ENCODE measurements at regions not wholly inside any gene's neighbourhood (a gene's known extent, or its start where the extent isn't known, plus 50 kb on each side); places are given as distances from the start of the nearest gene placed in this dataset.

DNA sequence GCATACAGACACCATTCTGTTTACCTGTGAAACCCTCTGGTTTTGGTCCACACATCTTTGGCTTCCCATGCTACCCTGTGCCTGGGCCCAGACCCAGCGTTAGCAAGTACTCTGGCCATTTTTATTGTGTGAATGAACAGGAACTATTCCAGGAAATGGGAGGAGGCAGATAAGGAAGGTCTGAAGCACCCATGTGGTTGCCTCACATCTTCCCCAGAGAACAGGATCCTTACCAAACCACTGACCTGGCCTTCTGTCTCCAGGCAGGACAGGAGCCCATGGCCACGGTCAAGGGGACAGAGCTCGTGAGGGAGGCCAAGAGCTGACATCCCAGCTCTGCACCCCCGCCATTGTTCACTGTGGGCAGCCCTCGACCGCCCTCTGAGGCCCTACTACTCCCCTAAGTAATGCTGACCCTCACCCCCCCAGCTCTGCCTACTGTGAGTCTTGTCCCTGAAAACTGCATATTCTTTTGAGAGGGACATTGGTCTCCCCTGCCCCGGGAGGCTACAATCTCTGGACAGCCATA is 97.7 kb upstream of the TP53I11 start:
- Histone ChIP-seq H3K18ac (ENCODE audit: low read depth in 1 of 2, low read length in 2 of 2) (peak overlapping the region; percentile 34 to 64), H3K27me3 (ENCODE audit: control insufficient read depth in 1 of 2, insufficient read depth in 1 of 2, low read length in 2 of 2) (peaks cover 0 to 11% of the 10 kb centered on the region in 2 experiments), H3K4me2 (ENCODE audit: low read length, poor library complexity, severe bottlenecking) (no peak overlapping the region), H4K91ac (ENCODE audit: low read length) (peak overlapping the region; percentile 44), H4K8ac (ENCODE audit: low read length) (peak overlapping the region; percentile 35), H2BK12ac (ENCODE audit: low read length in 2 of 2) (peak overlapping the region; percentile 50 to 75), H3K36me3 (ENCODE audit: control insufficient read depth in 1 of 2, insufficient read depth in 2 of 2, low read depth in 1 of 2, low read length in 2 of 2) (no peaks in the 10 kb centered on the region), H3K9ac (ENCODE audit: low read length) (peak overlapping the region; percentile 3), H2BK5ac (ENCODE audit: low read depth, low read length, poor library complexity, severe bottlenecking) (no peak overlapping the region), H3K9me3 (ENCODE audit: control insufficient read depth, low read length) (no peaks in the 10 kb centered on the region), H3K23ac (ENCODE audit: low read length in 2 of 2) (no peak overlapping the region), H3K4ac (ENCODE audit: low read depth in 1 of 2, low read length in 2 of 2) (peak overlapping the region in 1 of 2 experiments; percentile 57), H3K27ac (ENCODE audit: low read length, poor library complexity, severe bottlenecking) (no peak overlapping the region), H2AFZ (ENCODE audit: low read depth, low read length) (no peak overlapping the region), H3K14ac (ENCODE audit: low read length in 2 of 2) (peak overlapping the region in 1 of 2 experiments; percentile 1), H3K4me3 (ENCODE audit: insufficient read depth in 1 of 2, low read depth in 1 of 2, low read length in 2 of 2) (no peak overlapping the region), H3K4me1 (ENCODE audit: control insufficient read depth, insufficient read depth, low read depth, low read length) (peaks cover 5% of the 10 kb centered on the region), H2BK15ac (ENCODE audit: low read depth, poor library complexity, severe bottlenecking) (peak overlapping the region; percentile 12), H2BK120ac (ENCODE audit: low read depth, low read length) (peak overlapping the region; percentile 86), H2AK5ac (ENCODE audit: low read length, severe bottlenecking) (no peak overlapping the region), H3K79me1 (replicated peaks; ENCODE audit: low read length, poor library complexity, severe bottlenecking) (no peaks in the 10 kb centered on the region)
- DNase-seq, result no peak
- WGBS, result 94% methylated on average over 7 of the region's 7 CpGs

GRCh38 chr11:45048870-45049691 is 97.4 kb upstream of the PRDM11 start:
- Histone ChIP-seq H2BK5ac (ENCODE audit: low read depth, low read length, poor library complexity, severe bottlenecking) (no peak overlapping the region), H2BK12ac (ENCODE audit: low read length in 2 of 2) (peak overlapping the region; percentile 50 to 75), H2AK5ac (ENCODE audit: low read length, severe bottlenecking) (no peak overlapping the region), H2BK15ac (ENCODE audit: low read depth, poor library complexity, severe bottlenecking) (no peak overlapping the region), H3K27ac (ENCODE audit: low read length, poor library complexity, severe bottlenecking) (no peak overlapping the region), H3K4me3 (ENCODE audit: insufficient read depth in 1 of 2, low read depth in 1 of 2, low read length in 2 of 2) (peak overlapping the region in 1 of 2 experiments; percentile 36), H3K79me1 (replicated peaks; ENCODE audit: low read length, poor library complexity, severe bottlenecking) (no peaks in the 10 kb centered on the region), H3K9me3 (ENCODE audit: control insufficient read depth, low read length) (no peaks in the 10 kb centered on the region), H3K36me3 (ENCODE audit: control insufficient read depth in 1 of 2, insufficient read depth in 2 of 2, low read depth in 1 of 2, low read length in 2 of 2) (no peaks in the 10 kb centered on the region), H3K4ac (ENCODE audit: low read depth in 1 of 2, low read length in 2 of 2) (peak overlapping the region in 1 of 2 experiments; percentile 57), H3K18ac (ENCODE audit: low read depth in 1 of 2, low read length in 2 of 2) (peak overlapping the region; percentile 52 to 64), H3K27me3 (ENCODE audit: control insufficient read depth in 1 of 2, insufficient read depth in 1 of 2, low read length in 2 of 2) (peaks cover 0 to 14% of the 10 kb centered on the region in 2 experiments), H2BK120ac (ENCODE audit: low read depth, low read length) (peak overlapping the region; percentile 62), H4K8ac (ENCODE audit: low read length) (peak overlapping the region; percentile 35), H4K91ac (ENCODE audit: low read length) (peak overlapping the region; percentile 70), H3K4me2 (ENCODE audit: low read length, poor library complexity, severe bottlenecking) (no peak overlapping the region), H2AFZ (ENCODE audit: low read depth, low read length) (no peak overlapping the region), H3K23ac (ENCODE audit: low read length in 2 of 2) (no peak overlapping the region), H3K14ac (ENCODE audit: low read length in 2 of 2) (peak overlapping the region in 1 of 2 experiments; percentile 0), H3K9ac (ENCODE audit: low read length) (peak overlapping the region; percentile 3), H3K4me1 (ENCODE audit: control insufficient read depth, insufficient read depth, low read depth, low read length) (peaks cover 5% of the 10 kb centered on the region)
- no peak for DNase-seq
- 85% methylated on average over 22 of the region's 22 CpGs for WGBS

- Histone ChIP-seq H3K18ac (ENCODE audit: low read depth in 1 of 2, low read length in 2 of 2) (no peak overlapping the region), H2AK5ac (ENCODE audit: low read length, severe bottlenecking) (no peak overlapping the region), H2AFZ (ENCODE audit: low read depth, low read length) (no peak overlapping the region), H3K27me3 (ENCODE audit: control insufficient read depth in 1 of 2, insufficient read depth in 1 of 2, low read length in 2 of 2) (peaks cover 0 to 15% of the 10 kb centered on the region in 2 experiments), H3K14ac (ENCODE audit: low read length in 2 of 2) (no peak overlapping the region), H3K9me3 (ENCODE audit: control insufficient read depth, low read length) (no peaks in the 10 kb centered on the region), H3K27ac (ENCODE audit: low read length, poor library complexity, severe bottlenecking) (no peak overlapping the region), H3K4me1 (ENCODE audit: control insufficient read depth, insufficient read depth, low read depth, low read length) (peaks cover 5% of the 10 kb centered on the region), H3K23ac (ENCODE audit: low read length in 2 of 2) (no peak overlapping the region), H3K4me3 (ENCODE audit: insufficient read depth in 1 of 2, low read depth in 1 of 2, low read length in 2 of 2) (no peak overlapping the region), H3K36me3 (ENCODE audit: control insufficient read depth in 1 of 2, insufficient read depth in 2 of 2, low read depth in 1 of 2, low read length in 2 of 2) (no peaks in the 10 kb centered on the region), H2BK15ac (ENCODE audit: low read depth, poor library complexity, severe bottlenecking) (no peak overlapping the region), H2BK12ac (ENCODE audit: low read length in 2 of 2) (peak overlapping the region in 1 of 2 experiments; percentile 34), H4K8ac (ENCODE audit: low read length) (no peak overlapping the region), H3K4ac (ENCODE audit: low read depth in 1 of 2, low read length in 2 of 2) (no peak overlapping the region), H2BK5ac (ENCODE audit: low read depth, low read length, poor library complexity, severe bottlenecking) (no peak overlapping the region), H3K9ac (ENCODE audit: low read length) (no peak overlapping the region), H3K4me2 (ENCODE audit: low read length, poor library complexity, severe bottlenecking) (no peak overlapping the region), H2BK120ac (ENCODE audit: low read depth, low read length) (no peak overlapping the region), H3K79me1 (replicated peaks; ENCODE audit: low read length, poor library complexity, severe bottlenecking) (no peaks in the 10 kb centered on the region), H4K91ac (ENCODE audit: low read length) (no peak overlapping the region)
- WGBS, result 93% methylated on average over 7 of the region's 7 CpGs
- no peak for DNase-seq
Measured at GRCh38 chr11:45050111-45050510, 96.3 kb upstream of the PRDM11 start.

GRCh38 chr11:45051621-45052020 is 94.8 kb upstream of the PRDM11 start:
- WGBS, result 93% methylated on average over 4 of the region's 4 CpGs
- Histone ChIP-seq H4K91ac (ENCODE audit: low read length) (no peak overlapping the region), H2AK5ac (ENCODE audit: low read length, severe bottlenecking) (no peak overlapping the region), H3K14ac (ENCODE audit: low read length in 2 of 2) (no peak overlapping the region), H3K9ac (ENCODE audit: low read length) (no peak overlapping the region), H3K27me3 (ENCODE audit: control insufficient read depth in 1 of 2, insufficient read depth in 1 of 2, low read length in 2 of 2) (peaks cover 0 to 15% of the 10 kb centered on the region in 2 experiments), H2BK15ac (ENCODE audit: low read depth, poor library complexity, severe bottlenecking) (no peak overlapping the region), H3K4me2 (ENCODE audit: low read length, poor library complexity, severe bottlenecking) (no peak overlapping the region), H2AFZ (ENCODE audit: low read depth, low read length) (no peak overlapping the region), H2BK5ac (ENCODE audit: low read depth, low read length, poor library complexity, severe bottlenecking) (no peak overlapping the region), H3K36me3 (ENCODE audit: control insufficient read depth in 1 of 2, insufficient read depth in 2 of 2, low read depth in 1 of 2, low read length in 2 of 2) (no peaks in the 10 kb centered on the region), H4K8ac (ENCODE audit: low read length) (no peak overlapping the region), H3K4me1 (ENCODE audit: control insufficient read depth, insufficient read depth, low read depth, low read length) (no peaks in the 10 kb centered on the region), H3K23ac (ENCODE audit: low read length in 2 of 2) (no peak overlapping the region), H3K4ac (ENCODE audit: low read depth in 1 of 2, low read length in 2 of 2) (no peak overlapping the region), H3K9me3 (ENCODE audit: control insufficient read depth, low read length) (no peaks in the 10 kb centered on the region), H2BK12ac (ENCODE audit: low read length in 2 of 2) (peak overlapping the region in 1 of 2 experiments; percentile 79), H3K18ac (ENCODE audit: low read depth in 1 of 2, low read length in 2 of 2) (no peak overlapping the region), H2BK120ac (ENCODE audit: low read depth, low read length) (no peak overlapping the region), H3K79me1 (replicated peaks; ENCODE audit: low read length, poor library complexity, severe bottlenecking) (no peaks in the 10 kb centered on the region), H3K4me3 (ENCODE audit: insufficient read depth in 1 of 2, low read depth in 1 of 2, low read length in 2 of 2) (no peak overlapping the region), H3K27ac (ENCODE audit: low read length, poor library complexity, severe bottlenecking) (no peak overlapping the region)
- no peak for DNase-seq

Measured in mesenchymal stem cell (in vitro differentiated cells and primary cell).